ENCODE measurements at regions not wholly inside any gene's neighbourhood (a gene's known extent, or its start where the extent isn't known, plus 50 kb on each side); places are given as distances from the start of the nearest gene placed in this dataset.

- TF ChIP-seq TCF7 (CRISPR knock-in tag; IDR thresholded peaks at IDR 0.05; ENCODE audit: low read depth), result no peak
- TF ChIP-seq CTCF (IDR thresholded peaks at IDR 0.05), result no peak
- no peak for TF ChIP-seq CREM (CRISPR knock-in tag; IDR thresholded peaks at IDR 0.05)
- TF ChIP-seq E2F1 (CRISPR knock-in tag; IDR thresholded peaks at IDR 0.05), result no peak
- no peak for TF ChIP-seq USF1 (CRISPR knock-in tag; IDR thresholded peaks at IDR 0.05)
- TF ChIP-seq ATF2 (CRISPR knock-in tag; IDR thresholded peaks at IDR 0.05; ENCODE audit: borderline replicate concordance, low read depth), result no peak
- no peak for TF ChIP-seq CREB1 (CRISPR knock-in tag; IDR thresholded peaks at IDR 0.05)
- TF ChIP-seq NFYB (CRISPR knock-in tag; conservative IDR thresholded peaks at IDR 0.05; ENCODE audit: low read depth), result no peak
- no peak for TF ChIP-seq TP53 (CRISPR knock-in tag; IDR thresholded peaks at IDR 0.05)
- TF ChIP-seq ZNF121 (CRISPR knock-in tag; IDR thresholded peaks at IDR 0.05), result no peak
- TF ChIP-seq ETV6 (CRISPR knock-in tag; IDR thresholded peaks at IDR 0.05), result no peak
Measured at GRCh38 chr10:45064998-45065397, 64.3 kb downstream of the ZNF22 start.
